T-helper 1 cell treated with Interleukin-12 subunit alpha and Interleukin-12 subunit beta and Interleukin-4 antibody, amounts not matched to agents 30 μg/mL and 1 μg/mL, for 36 hours (primary cell): ENCODE measurements at regions not wholly inside any gene's neighbourhood (a gene's known extent, or its start where the extent isn't known, plus 50 kb on each side); places are given as distances from the start of the nearest gene placed in this dataset.

Experiments used
- H3K27ac Mint-ChIP-seq: one replicate; pipeline ENCODE4 v1.8.0; 2021; ENCODE audit warnings: mild to moderate bottlenecking, mixed read lengths
- H3K27me3 Mint-ChIP-seq: one replicate; pipeline ENCODE4 v1.8.0; 2021; ENCODE audit warnings: low read depth, mixed read lengths
- H3K36me3 Mint-ChIP-seq: one replicate; pipeline ENCODE4 v1.8.0; 2021; ENCODE audit warnings: low read depth, mixed read lengths
- H3K4me1 Mint-ChIP-seq: one replicate; pipeline ENCODE4 v1.8.0; 2021; ENCODE audit warnings: low read depth, mixed read lengths
- H3K4me3 Mint-ChIP-seq: one replicate; pipeline ENCODE4 v1.8.0; 2021; ENCODE audit warnings: mild to moderate bottlenecking, moderate library complexity, mixed read lengths
- H3K9me3 Mint-ChIP-seq: one replicate; pipeline ENCODE4 v1.8.0; 2021; ENCODE audit warnings: mixed read lengths

DNA sequence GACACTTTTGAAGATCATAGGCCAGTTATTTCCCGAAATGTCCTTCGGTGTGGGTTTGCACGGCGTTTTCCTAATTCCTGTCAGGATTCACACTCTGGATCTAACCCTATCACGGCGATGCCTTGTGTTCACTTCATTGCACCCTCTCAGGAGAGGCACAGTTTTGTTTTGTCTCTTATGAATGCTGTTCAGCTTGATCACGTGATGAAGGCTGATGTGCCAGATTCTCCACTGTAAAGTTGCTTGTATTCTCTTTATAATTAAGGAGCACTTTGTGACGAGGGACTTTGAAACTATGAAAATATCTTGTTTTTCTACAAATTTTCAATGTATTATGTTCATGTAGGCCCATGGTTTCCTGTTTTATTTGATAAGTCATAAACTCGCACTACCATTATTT lies 568.1 kb downstream of the ACTR3B start:
- H3K4me1 Mint-ChIP-seq, result no peaks in the 10 kb centered on the region
- H3K27ac Mint-ChIP-seq, result no peak overlapping the region
- no peaks in the 10 kb centered on the region for H3K36me3 Mint-ChIP-seq
- H3K27me3 Mint-ChIP-seq, result no peaks in the 10 kb centered on the region
- H3K4me3 Mint-ChIP-seq, result no peak overlapping the region
- H3K9me3 Mint-ChIP-seq, result peaks cover 23% of the 10 kb centered on the region

GRCh38 chr7:153331427-153331826 lies 571.9 kb downstream of the ACTR3B start:
- Mint-ChIP-seq H3K27ac (no peak overlapping the region), H3K4me3 (no peak overlapping the region), H3K9me3 (peaks cover 27% of the 10 kb centered on the region), H3K36me3 (no peaks in the 10 kb centered on the region), H3K27me3 (no peaks in the 10 kb centered on the region), H3K4me1 (no peaks in the 10 kb centered on the region)

GRCh38 chr7:153354071-153354470 lies 594.5 kb downstream of the ACTR3B start:
- Mint-ChIP-seq H3K27me3 (no peaks in the 10 kb centered on the region), H3K9me3 (no peaks in the 10 kb centered on the region), H3K36me3 (no peaks in the 10 kb centered on the region), H3K4me3 (no peak overlapping the region), H3K27ac (no peak overlapping the region), H3K4me1 (no peaks in the 10 kb centered on the region)

- H3K9me3 Mint-ChIP-seq, result peaks cover 14% of the 10 kb centered on the region
- H3K4me3 Mint-ChIP-seq, result no peak overlapping the region
- H3K4me1 Mint-ChIP-seq, result no peaks in the 10 kb centered on the region
- no peaks in the 10 kb centered on the region for H3K36me3 Mint-ChIP-seq
- H3K27me3 Mint-ChIP-seq, result no peaks in the 10 kb centered on the region
- no peak overlapping the region for H3K27ac Mint-ChIP-seq
These were observed 610.5 kb downstream of the ACTR3B start for GRCh38 chr7:153370092-153370491.

DNA sequence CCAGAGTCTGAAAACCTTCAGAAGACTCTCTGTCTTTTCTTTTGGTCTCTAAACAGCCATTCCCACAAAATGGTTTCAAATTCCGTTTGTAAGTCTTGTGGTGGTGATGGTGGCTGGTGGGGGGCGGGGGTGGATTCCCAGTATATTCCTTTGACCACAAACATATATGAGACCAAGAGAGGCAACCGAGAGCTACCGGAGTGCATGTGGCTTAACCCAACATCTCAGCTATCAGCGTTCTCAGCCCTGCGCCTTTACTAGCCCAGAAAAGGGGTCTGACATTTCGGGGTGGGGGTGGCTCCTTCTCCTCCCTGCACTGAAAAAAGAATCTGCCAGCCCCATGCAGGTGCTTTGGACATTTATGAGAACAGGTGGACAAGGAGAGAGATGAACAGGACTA lies 621.1 kb downstream of the ACTR3B start:
- no peaks in the 10 kb centered on the region for H3K27me3 Mint-ChIP-seq
- H3K36me3 Mint-ChIP-seq, result no peaks in the 10 kb centered on the region
- H3K4me1 Mint-ChIP-seq, result no peaks in the 10 kb centered on the region
- H3K9me3 Mint-ChIP-seq, result no peaks in the 10 kb centered on the region
- H3K4me3 Mint-ChIP-seq, result no peak overlapping the region
- no peak overlapping the region for H3K27ac Mint-ChIP-seq

DNA sequence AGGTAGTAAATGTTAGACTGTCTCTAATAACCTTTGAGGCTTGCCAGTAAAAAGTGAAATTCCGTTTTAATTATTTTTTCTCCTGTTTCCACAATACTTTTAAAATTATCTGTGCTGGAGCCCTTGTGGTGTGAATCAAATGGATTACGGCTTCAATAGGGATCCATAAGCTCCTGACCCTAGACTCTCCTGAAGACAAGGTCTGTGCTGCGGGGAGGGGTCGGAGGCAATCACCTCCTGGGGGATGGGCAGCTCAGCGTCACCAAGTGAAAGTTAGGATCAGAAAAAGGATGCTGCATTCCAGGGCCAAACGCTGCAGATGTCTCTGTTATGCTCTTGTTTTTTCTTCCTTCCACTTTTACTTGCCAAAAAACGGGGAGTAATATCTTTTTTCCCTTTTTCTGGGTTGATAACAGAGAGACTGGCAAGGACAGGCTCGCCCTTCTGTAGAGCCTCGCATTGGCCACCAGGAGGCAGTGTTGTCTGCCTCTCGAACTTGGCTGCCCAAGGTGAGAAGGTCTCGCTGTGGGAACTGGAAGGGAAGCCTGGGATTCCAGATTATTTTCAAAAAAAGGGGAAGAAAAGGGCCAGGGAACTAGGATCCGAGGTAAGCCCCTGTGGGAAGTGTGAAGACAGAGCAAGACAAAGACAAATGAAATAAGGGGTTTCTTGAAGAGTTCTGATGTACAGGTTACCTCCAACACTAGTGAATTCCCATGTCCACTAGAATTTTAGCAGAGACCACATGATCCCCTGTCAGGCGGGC lies 621.9 kb downstream of the ACTR3B start:
- Mint-ChIP-seq H3K4me1 (no peaks in the 10 kb centered on the region), H3K27ac (no peak overlapping the region)

GRCh38 chr7:153382641-153383101 lies 623.1 kb downstream of the ACTR3B start:
- Mint-ChIP-seq H3K4me3 (no peak overlapping the region), H3K27me3 (no peaks in the 10 kb centered on the region), H3K4me1 (no peaks in the 10 kb centered on the region), H3K27ac (no peak overlapping the region), H3K9me3 (peaks cover 3% of the 10 kb centered on the region), H3K36me3 (no peaks in the 10 kb centered on the region)

More for the DNA sequence above, 621.9 kb downstream of the ACTR3B start:
- Mint-ChIP-seq H3K27me3 (no peaks in the 10 kb centered on the region), H3K36me3 (no peaks in the 10 kb centered on the region), H3K4me3 (no peak overlapping the region), H3K9me3 (no peaks in the 10 kb centered on the region)

GRCh38 chr7:153383781-153384180 lies 624.2 kb downstream of the ACTR3B start:
- no peaks in the 10 kb centered on the region for H3K36me3 Mint-ChIP-seq
- H3K4me3 Mint-ChIP-seq, result no peak overlapping the region
- no peaks in the 10 kb centered on the region for H3K4me1 Mint-ChIP-seq
- H3K27ac Mint-ChIP-seq, result no peak overlapping the region
- H3K27me3 Mint-ChIP-seq, result no peaks in the 10 kb centered on the region
- peaks cover 7% of the 10 kb centered on the region for H3K9me3 Mint-ChIP-seq

- Mint-ChIP-seq H3K4me3 (no peak overlapping the region), H3K9me3 (peaks cover 21% of the 10 kb centered on the region), H3K4me1 (no peaks in the 10 kb centered on the region), H3K27me3 (no peaks in the 10 kb centered on the region), H3K36me3 (no peaks in the 10 kb centered on the region), H3K27ac (no peak overlapping the region)
These were observed 626.0 kb downstream of the ACTR3B start for GRCh38 chr7:153385502-153385901.

- H3K36me3 Mint-ChIP-seq, result no peaks in the 10 kb centered on the region
- H3K9me3 Mint-ChIP-seq, result peaks cover 30% of the 10 kb centered on the region
- H3K4me3 Mint-ChIP-seq, result no peak overlapping the region
- H3K4me1 Mint-ChIP-seq, result no peaks in the 10 kb centered on the region
- no peaks in the 10 kb centered on the region for H3K27me3 Mint-ChIP-seq
- no peak overlapping the region for H3K27ac Mint-ChIP-seq
These were observed 627.0 kb downstream of the ACTR3B start for GRCh38 chr7:153386556-153386955.

DNA sequence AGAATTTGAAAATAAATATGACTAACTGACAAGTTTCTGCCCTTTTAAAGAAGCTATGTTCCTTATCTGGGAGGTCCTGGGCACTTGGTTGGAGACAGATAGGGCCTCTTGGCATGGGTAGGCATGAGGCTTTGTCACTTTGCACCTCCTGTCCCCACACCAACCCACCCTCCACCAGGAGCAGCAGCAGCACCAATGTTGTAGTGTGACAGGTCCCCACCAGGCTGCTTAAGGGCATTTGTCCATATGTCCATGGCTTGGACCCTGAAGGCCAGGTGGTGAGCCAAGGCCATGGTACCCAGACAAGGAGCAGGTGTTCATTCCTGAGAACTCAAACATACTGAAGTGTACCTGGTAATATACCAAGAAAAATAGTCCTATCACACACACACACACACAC lies 629.1 kb downstream of the ACTR3B start:
- Mint-ChIP-seq H3K27me3 (no peaks in the 10 kb centered on the region), H3K4me1 (no peaks in the 10 kb centered on the region), H3K27ac (no peak overlapping the region), H3K36me3 (no peaks in the 10 kb centered on the region), H3K9me3 (peaks cover 40% of the 10 kb centered on the region), H3K4me3 (no peak overlapping the region)

DNA sequence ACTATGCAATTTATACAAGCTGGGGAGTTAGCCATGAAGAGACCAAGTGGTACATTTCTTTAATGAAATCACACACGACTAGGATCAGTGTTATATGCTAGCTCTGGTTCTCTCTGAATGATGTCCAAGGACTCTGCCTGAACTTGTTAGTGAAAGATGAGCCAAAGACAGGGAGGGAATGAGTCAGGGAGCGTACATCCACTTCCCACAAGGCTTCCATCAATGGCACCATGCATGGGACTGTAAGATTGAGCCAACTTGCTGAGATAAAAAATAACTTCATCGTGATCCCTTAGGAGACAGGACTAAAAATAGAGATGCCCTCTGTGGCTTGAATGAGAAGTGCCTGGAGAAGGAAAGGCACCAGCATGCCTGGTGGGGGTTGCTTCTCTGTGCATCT lies 629.7 kb downstream of the ACTR3B start:
- Mint-ChIP-seq H3K27ac (no peak overlapping the region), H3K27me3 (no peaks in the 10 kb centered on the region), H3K4me3 (no peak overlapping the region), H3K9me3 (peaks cover 46% of the 10 kb centered on the region), H3K4me1 (no peaks in the 10 kb centered on the region), H3K36me3 (no peaks in the 10 kb centered on the region)

DNA sequence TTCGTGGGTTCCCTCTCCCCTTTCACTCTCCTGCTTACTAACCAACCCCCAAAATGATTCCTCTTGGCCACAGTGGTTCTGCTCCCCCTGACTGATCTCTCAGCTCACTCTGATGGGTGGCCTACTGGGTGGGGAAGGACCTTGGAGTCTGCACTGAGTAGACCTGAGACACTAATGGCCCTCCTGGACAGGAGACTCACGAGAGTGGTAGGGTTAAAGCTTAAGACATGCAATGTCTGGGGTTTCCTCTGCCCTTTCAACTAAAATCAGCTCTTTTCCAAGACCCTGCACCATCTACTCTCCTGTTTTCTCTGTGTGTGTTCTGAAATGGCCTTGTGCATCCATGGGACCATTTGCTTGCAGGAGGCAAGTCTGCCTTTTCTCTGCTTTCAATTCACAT lies 631.4 kb downstream of the ACTR3B start:
- H3K4me1 Mint-ChIP-seq, result no peaks in the 10 kb centered on the region
- H3K4me3 Mint-ChIP-seq, result no peak overlapping the region
- H3K9me3 Mint-ChIP-seq, result peaks cover 46% of the 10 kb centered on the region
- no peaks in the 10 kb centered on the region for H3K27me3 Mint-ChIP-seq
- no peaks in the 10 kb centered on the region for H3K36me3 Mint-ChIP-seq
- no peak overlapping the region for H3K27ac Mint-ChIP-seq

DNA sequence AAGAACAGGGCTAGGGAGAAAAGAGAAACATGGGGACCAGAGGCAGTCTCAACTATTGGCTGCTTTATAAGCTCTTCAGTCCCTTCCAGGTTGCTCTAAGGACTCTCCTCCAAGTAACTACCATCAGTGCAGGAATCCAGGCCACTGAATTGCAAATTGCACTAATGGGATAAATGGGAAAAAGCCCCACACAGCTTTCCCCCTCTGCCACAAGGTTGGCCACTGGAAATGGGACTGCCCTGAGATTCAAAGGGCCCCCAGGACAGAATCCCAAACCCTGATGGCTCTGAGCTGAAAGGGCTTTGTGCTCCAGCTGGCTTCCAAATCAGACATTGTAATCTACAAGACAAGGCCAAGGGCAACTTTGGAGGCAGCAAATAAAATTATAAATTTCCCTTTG lies 633.2 kb downstream of the ACTR3B start:
- Mint-ChIP-seq H3K36me3 (no peaks in the 10 kb centered on the region), H3K4me1 (no peaks in the 10 kb centered on the region), H3K27me3 (no peaks in the 10 kb centered on the region), H3K27ac (no peak overlapping the region), H3K4me3 (no peak overlapping the region), H3K9me3 (peaks cover 43% of the 10 kb centered on the region)

- Mint-ChIP-seq H3K9me3 (peaks cover 40% of the 10 kb centered on the region), H3K4me3 (no peak overlapping the region), H3K27me3 (no peaks in the 10 kb centered on the region), H3K27ac (no peak overlapping the region), H3K4me1 (no peaks in the 10 kb centered on the region), H3K36me3 (no peaks in the 10 kb centered on the region)
These were observed 634.1 kb downstream of the ACTR3B start for GRCh38 chr7:153393666-153394065.

GRCh38 chr7:153396475-153396874 lies 636.9 kb downstream of the ACTR3B start:
- Mint-ChIP-seq H3K4me1 (no peaks in the 10 kb centered on the region), H3K4me3 (no peak overlapping the region), H3K27ac (no peak overlapping the region), H3K36me3 (no peaks in the 10 kb centered on the region), H3K9me3 (peaks cover 22% of the 10 kb centered on the region), H3K27me3 (no peaks in the 10 kb centered on the region)
